GM20000 (cell line): ENCODE measurements at regions not wholly inside any gene's neighbourhood (a gene's known extent, or its start where the extent isn't known, plus 50 kb on each side); places are given as distances from the start of the nearest gene placed in this dataset.

Experiments
- DNase-seq: peaks from one replicate; pipeline ENCODE4 v3.0.0; 2012; ENCODE audit warnings: low spot score
- CTCF ChIP-seq: IDR thresholded peaks from 2 replicates; pipeline ENCODE4 v1.5.1; 2012; ENCODE audit warnings: mild to moderate bottlenecking, control low read depth; ENCODE audit errors: extremely low read depth, missing control alignments

GRCh38 chr10:33559105-33559504, 224.6 kb upstream of the NRP1 start:
- DNase-seq, result no peak
- TF ChIP-seq CTCF, result no peak

GRCh38 chr10:33557313-33557712, 222.8 kb upstream of the NRP1 start:
- no peak for TF ChIP-seq CTCF
- no peak for DNase-seq

- no peak for DNase-seq
- TF ChIP-seq CTCF, result no peak
Observed at GRCh38 chr10:33556620-33557019, 222.2 kb upstream of the NRP1 start.

GRCh38 chr10:33556103-33556502, 221.6 kb upstream of the NRP1 start:
- no peak for TF ChIP-seq CTCF

GRCh38 chr10:33553748-33554571, 219.5 kb upstream of the NRP1 start:
- no peak for TF ChIP-seq CTCF
- no peak for DNase-seq

More at GRCh38 chr10:33556103-33556502, 221.6 kb upstream of the NRP1 start:
- DNase-seq, result no peak

GRCh38 chr10:33552290-33552689, 217.8 kb upstream of the NRP1 start:
- no peak for TF ChIP-seq CTCF
- DNase-seq, result no peak

- DNase-seq, result no peak
- no peak for TF ChIP-seq CTCF
Observed at GRCh38 chr10:33550811-33551210, 216.3 kb upstream of the NRP1 start.
